HepG2 (cell line): ENCODE measurements at regions not wholly inside any gene's neighbourhood (a gene's known extent, or its start where the extent isn't known, plus 50 kb on each side); places are given as distances from the start of the nearest gene placed in this dataset.

Experiments
- ATAC-seq: fragments of 200-7000 bp; cut with Tn5 transposase; 3 replicates; pipeline ENCODE4 v1.9.1; 2020; ENCODE audit warnings: mild to moderate bottlenecking, moderate library complexity
- BruUV-seq: library from RNA; stranded (reverse); fragments of 400-500 nt; replicated peaks from 2 replicates; lab custom pipeline; 2021; lab: Mats Ljungman, UMichigan
- CTCF ChIA-PET: fragments of 300-600 bp; formaldehyde crosslinking; extraction: SDS; loops from one replicate; lab custom pipeline; 2021; ENCODE audit warnings: low total read pairs, inconsistent platforms, low intra/inter-chr PET ratio; lab: Yijun Ruan, JAX
- POLR2A ChIA-PET: fragments of 350-600 bp; sonication (Branson Sonifier 250); formaldehyde crosslinking; loops from one replicate; lab custom pipeline; 2020; ENCODE audit warnings: antibody characterized with exemption, inconsistent platforms; lab: Yijun Ruan, JAX
- DNase-seq: peaks from one replicate; pipeline ENCODE4 v3.0.0-alpha.2; 2015; ENCODE audit warnings: low spot score
- FAIRE-seq: peaks from 3 replicates; lab custom pipeline; 2011; peaks lifted over from hg19 to GRCh38; lab: Jason Lieb, UNC
- H2AFZ ChIP-seq: one replicate; pipeline ENCODE4 v1.6.1; 2011; ENCODE audit warnings: low read length, inconsistent platforms
- H3K27ac ChIP-seq: fragments of 300-600 bp; 3 replicates; pipeline ENCODE4 v1.8.0; 2011; ENCODE audit warnings: mixed run types, mild to moderate bottlenecking, mixed read lengths, low read length, inconsistent platforms; ENCODE audit not compliant: insufficient read depth; ENCODE audit errors: extremely low read length
- H3K27me3 ChIP-seq, 2 experiments: fragments of 200-600 bp in 1 of 2; 2 replicates in 1 of 2; 3 replicates in 1 of 2; pipeline versions ENCODE4 v1.6.0 to v1.8.0; 2011; ENCODE audit warnings: low read length in 2 of 2, mild to moderate bottlenecking in 2 of 2, moderate library complexity in 2 of 2, inconsistent platforms in 1 of 2; ENCODE audit not compliant: insufficient read depth in 2 of 2, control insufficient read depth in 1 of 2
- H3K36me3 ChIP-seq, 2 experiments: fragments of 200-600 bp in 1 of 2; replicated peaks in 1 of 2; 2 replicates in 1 of 2; 3 replicates in 1 of 2; pipeline versions ENCODE4 v1.5.1 to v1.8.0; 2011; ENCODE audit warnings: low read length in 2 of 2, inconsistent platforms in 1 of 2; ENCODE audit not compliant: insufficient read depth in 2 of 2, control insufficient read depth in 1 of 2
- H3K4me1 ChIP-seq: 2 replicates; pipeline ENCODE4 v1.5.1; 2012; ENCODE audit warnings: low read length, inconsistent platforms; ENCODE audit not compliant: insufficient read depth
- H3K4me2 ChIP-seq: 2 replicates; pipeline ENCODE4 v1.6.0; 2011; ENCODE audit warnings: low read depth, low read length, inconsistent platforms
- H3K4me3 ChIP-seq, 3 experiments: fragments of 200-600 bp in 1 of 3; sonication (generic), shearing (Covaris generic) in 1 of 3; replicated peaks in 1 of 3; 2 replicates each; pipeline ENCODE4 v1.5.1; 2011 to 2016; ENCODE audit warnings: low read length in 3 of 3, inconsistent platforms in 2 of 3, low read depth in 2 of 3, mild to moderate bottlenecking in 2 of 3, control low read depth in 1 of 3, mixed read lengths in 1 of 3; ENCODE audit not compliant: insufficient read depth in 1 of 3
- H3K79me2 ChIP-seq: one replicate; pipeline ENCODE4 v1.6.1; 2011; ENCODE audit warnings: low read length, inconsistent platforms; ENCODE audit not compliant: insufficient read depth
- H3K9ac ChIP-seq: 2 replicates; pipeline ENCODE4 v1.6.0; 2011; ENCODE audit warnings: mild to moderate bottlenecking, low read depth, low read length, inconsistent platforms; ENCODE audit not compliant: insufficient read depth
- H3K9me3 ChIP-seq: 2 replicates; pipeline ENCODE4 v1.5.1; 2012; ENCODE audit warnings: mild to moderate bottlenecking, low read length
- H4K20me1 ChIP-seq: 2 replicates; pipeline ENCODE4 v1.6.0; 2011; ENCODE audit warnings: inconsistent platforms, mild to moderate bottlenecking, low read length, moderate library complexity; ENCODE audit not compliant: insufficient read depth
- ARHGAP35 ChIP-seq: sonication (generic); formaldehyde crosslinking; IDR thresholded peaks from 2 replicates; pipeline ENCODE4 v1.9.0; 2022; ENCODE audit warnings: mild to moderate bottlenecking, inconsistent platforms, moderate library complexity, missing genetic modification reagents, borderline replicate concordance
- CBFB ChIP-seq: sonication (generic); formaldehyde crosslinking; IDR thresholded peaks from 2 replicates; pipeline ENCODE4 v1.4.0; 2020; ENCODE audit warnings: missing genetic modification reagents
- CENPT ChIP-seq: sonication (generic); formaldehyde crosslinking; IDR thresholded peaks from 2 replicates; pipeline ENCODE4 v1.8.0; 2022; ENCODE audit warnings: low read depth, mild to moderate bottlenecking, moderate library complexity, missing genetic modification reagents
- CHD2 ChIP-seq: IDR thresholded peaks from 2 replicates; pipeline ENCODE4 v1.6.1; 2011; ENCODE audit warnings: low read depth, low read length, improper control_type of control experiment
- ETV6 ChIP-seq: sonication (generic); formaldehyde crosslinking; conservative IDR thresholded peaks from 2 replicates; pipeline ENCODE4 v1.4.0; 2020; ENCODE audit warnings: missing genetic modification reagents
- FOXJ3 ChIP-seq: sonication (generic); formaldehyde crosslinking; IDR thresholded peaks from 2 replicates; pipeline ENCODE4 v1.4.0; 2020; ENCODE audit warnings: missing genetic modification reagents, mild to moderate bottlenecking, borderline replicate concordance
- FOXM1 ChIP-seq: sonication (generic); formaldehyde crosslinking; IDR thresholded peaks from 2 replicates; pipeline ENCODE4 v1.5.0; 2020; ENCODE audit warnings: missing genetic modification reagents
- GABPB1 ChIP-seq: IDR thresholded peaks from 2 replicates; pipeline ENCODE4 v1.6.1; 2016; ENCODE audit warnings: mild to moderate bottlenecking, missing genetic modification reagents, moderate library complexity, missing compliant biosample characterization
- KLF9 ChIP-seq: IDR thresholded peaks from 2 replicates; pipeline ENCODE4 v1.6.1; 2016; ENCODE audit warnings: low read depth
- MED8 ChIP-seq: sonication (generic); formaldehyde crosslinking; IDR thresholded peaks from 2 replicates; pipeline ENCODE4 v1.8.1; 2023; ENCODE audit warnings: mild to moderate bottlenecking, missing genetic modification reagents; ENCODE audit not compliant: insufficient replicate concordance
- NFKB2 ChIP-seq: sonication (generic); formaldehyde crosslinking; IDR thresholded peaks from 2 replicates; pipeline ENCODE4 v1.4.0; 2020; ENCODE audit warnings: missing genetic modification reagents, borderline replicate concordance
- NR2F1 ChIP-seq, 2 experiments: fragments of 450-650 bp in 1 of 2; formaldehyde crosslinking in 1 of 2; IDR thresholded peaks; 2 replicates each; pipeline versions ENCODE4 v1.5.0 to v1.6.1; 2016 to 2020; ENCODE audit warnings: mild to moderate bottlenecking in 1 of 2, missing compliant biosample characterization in 1 of 2, missing genetic modification reagents in 1 of 2, moderate library complexity in 1 of 2
- NR2F2 ChIP-seq: IDR thresholded peaks from 2 replicates; pipeline ENCODE4 v1.6.1; 2012; ENCODE audit warnings: low read depth, inconsistent platforms, borderline replicate concordance
- RFX1 ChIP-seq: fragments of 450-650 bp; IDR thresholded peaks from 2 replicates; pipeline ENCODE4 v1.6.1; 2017
- SMARCE1 ChIP-seq: fragments of 450-650 bp; IDR thresholded peaks from 2 replicates; pipeline ENCODE4 v1.6.1; 2017; ENCODE audit warnings: borderline replicate concordance
- ZFP90 ChIP-seq: sonication (generic); formaldehyde crosslinking; IDR thresholded peaks from 2 replicates; pipeline ENCODE4 v1.8.0; 2022; ENCODE audit warnings: missing genetic modification reagents, mild to moderate bottlenecking, inconsistent platforms, borderline replicate concordance
- ZNF687 ChIP-seq: sonication (generic); formaldehyde crosslinking; IDR thresholded peaks from 2 replicates; pipeline ENCODE4 v1.5.1; 2020; ENCODE audit warnings: mild to moderate bottlenecking, missing genetic modification reagents, moderate library complexity
- WGBS: methylation state at CpG from one replicate; pipeline ENCODE4 v1.1.6; 2017; ENCODE audit warnings: low lambda C conversion rate; 5-methylcytosine and 5-hydroxymethylcytosine counted together
- in situ Hi-C: cut with HindIII; loops from 2 replicates; pipeline ENCODE4 v1.10.0; 2017; ENCODE audit warnings: low pct_unique_long_range_greater_than_20kb; ENCODE audit not compliant: extremely low pct_ligation_motif_present
- intact Hi-C: fragments of 100-400 bp; cut with micrococcal nuclease; formaldehyde crosslinking; loops from one replicate; pipeline ENCODE4 v1.10.0; 2022; ENCODE audit not compliant: unreplicated experiment
- TF ChIP-seq, protein P1 (sequence below): IDR thresholded peaks from 2 replicates; pipeline ENCODE4 v1.6.1; 2016; ENCODE audit warnings: low read depth, borderline replicate concordance

DNA sequence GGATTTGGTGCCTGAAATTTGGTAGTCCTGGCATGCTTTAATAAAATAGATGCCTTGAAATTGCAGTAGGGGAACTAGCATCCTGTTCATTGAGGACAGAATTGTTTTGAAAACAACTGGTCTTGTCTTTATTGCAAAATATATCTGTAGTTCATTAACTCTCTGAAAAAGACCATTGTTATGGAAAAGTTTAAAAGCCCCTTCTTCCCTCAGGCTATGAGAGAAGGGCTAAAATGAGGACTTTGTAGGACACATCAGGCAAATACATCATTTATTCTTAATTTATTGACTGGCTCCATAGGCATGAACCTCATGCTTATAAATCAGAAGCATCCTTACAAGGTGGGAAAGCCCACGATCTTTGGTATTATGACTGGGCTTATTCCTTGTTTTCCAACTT is 221.0 kb upstream of the CBLB start:
- H3K4me3 ChIP-seq = no peak overlapping the region
- ChIA-PET CTCF (no interaction called here), POLR2A (no interaction called here)
- no peak overlapping the region for H3K9ac ChIP-seq
- in situ Hi-C loops = no loop called here
- H3K27ac ChIP-seq = no peak overlapping the region
- WGBS = 0% methylated on average over 1 of the region's 1 CpG
- BruUV-seq = no TSS peak
- H3K27me3 ChIP-seq = no peaks in the 10 kb centered on the region
- no peaks in the 10 kb centered on the region for H4K20me1 ChIP-seq
- no peak overlapping the region for H3K4me2 ChIP-seq
- H2AFZ ChIP-seq = no peak overlapping the region
- no peaks in the 10 kb centered on the region for H3K4me1 ChIP-seq
- H3K36me3 ChIP-seq = no peaks in the 10 kb centered on the region
- TF ChIP-seq KLF9 (CRISPR knock-in tag) (no peak), CBFB (CRISPR knock-in tag) (no peak), GABPB1 (CRISPR knock-in tag) (no peak), CENPT (no peak), SMARCE1 (no peak), ARHGAP35 (CRISPR knock-in tag) (no peak), CHD2 (no peak), NR2F1 (CRISPR knock-in tag; IDR thresholded peaks at IDR 0.05) (no peak)
- no peak for DNase-seq
- no peaks in the 10 kb centered on the region for H3K9me3 ChIP-seq
- FAIRE-seq = no peak
- intact Hi-C loops = no loop called here
- H3K79me2 ChIP-seq = no peaks in the 10 kb centered on the region
- ATAC-seq = no peak

- POLR2A ChIA-PET = no interaction called here
- no TSS peak for BruUV-seq
- ATAC-seq = no peak
- TF ChIP-seq FOXM1 (CRISPR knock-in tag) (no peak), NFKB2 (CRISPR knock-in tag) (no peak), MED8 (CRISPR knock-in tag) (no peak), ZNF687 (CRISPR knock-in tag) (no peak), ETV6 (CRISPR knock-in tag) (no peak), FOXJ3 (CRISPR knock-in tag) (no peak), ZFP90 (CRISPR knock-in tag) (no peak), RFX1 (no peak), NR2F2 (no peak)
- TF ChIP-seq, protein P1, sequence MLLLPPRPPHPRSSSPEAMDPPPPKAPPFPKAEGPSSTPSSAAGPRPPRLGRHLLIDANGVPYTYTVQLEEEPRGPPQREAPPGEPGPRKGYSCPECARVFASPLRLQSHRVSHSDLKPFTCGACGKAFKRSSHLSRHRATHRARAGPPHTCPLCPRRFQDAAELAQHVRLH (CRISPR knock-in tag) = no peak
These were observed 224.0 kb upstream of the CBLB start for GRCh38 chr3:106092792-106093191.

More at GRCh38 chr3:106092792-106093191, 224.0 kb upstream of the CBLB start:
- Histone ChIP-seq H4K20me1 (no peaks in the 10 kb centered on the region), H3K4me3 (no peak overlapping the region), H3K9ac (no peak overlapping the region), H3K27ac (no peak overlapping the region), H3K4me2 (no peak overlapping the region), H2AFZ (no peak overlapping the region), H3K9me3 (no peaks in the 10 kb centered on the region), H3K79me2 (no peaks in the 10 kb centered on the region), H3K36me3 (no peaks in the 10 kb centered on the region), H3K27me3 (no peaks in the 10 kb centered on the region), H3K4me1 (no peaks in the 10 kb centered on the region)
- intact Hi-C loops (no loop called here), in situ Hi-C loops (no loop called here)
- CTCF ChIA-PET = no interaction called here
- DNase-seq = no peak
- 0% methylated on average over 2 of the region's 2 CpGs for WGBS
- FAIRE-seq = no peak
